Ishikawa (cell line): ENCODE measurements at regions not wholly inside any gene's neighbourhood (a gene's known extent, or its start where the extent isn't known, plus 50 kb on each side); places are given as distances from the start of the nearest gene placed in this dataset.

Experiments
- CEBPB ChIP-seq: IDR thresholded peaks from 2 replicates; pipeline ENCODE4 v1.6.1; 2012
- CREB1 ChIP-seq: IDR thresholded peaks from 2 replicates; pipeline ENCODE4 v1.6.1; 2012; ENCODE audit warnings: low read depth
- EP300 ChIP-seq: IDR thresholded peaks from 2 replicates; pipeline ENCODE4 v1.6.1; 2012; ENCODE audit warnings: borderline replicate concordance
- MAX ChIP-seq: IDR thresholded peaks from 2 replicates; pipeline ENCODE4 v1.6.1; 2012
- RAD21 ChIP-seq: IDR thresholded peaks from 2 replicates; pipeline ENCODE4 v1.6.1; 2012; ENCODE audit warnings: low read depth
- YY1 ChIP-seq: IDR thresholded peaks from 2 replicates; pipeline ENCODE4 v1.6.1; 2012; ENCODE audit warnings: low read depth
- ZBTB7A ChIP-seq: IDR thresholded peaks from 2 replicates; pipeline ENCODE4 v1.6.1; 2012; ENCODE audit warnings: low read depth

GRCh38 chr10:3330663-3331062, 158.1 kb upstream of the PITRM1 start:
- TF ChIP-seq RAD21: no peak
- no peak for TF ChIP-seq EP300
- no peak for TF ChIP-seq ZBTB7A
- no peak for TF ChIP-seq MAX
- no peak for TF ChIP-seq YY1
- TF ChIP-seq CREB1: no peak
- TF ChIP-seq CEBPB: no peak
